OCI-LY1 (cell line): ENCODE measurements at regions not wholly inside any gene's neighbourhood (a gene's known extent, or its start where the extent isn't known, plus 50 kb on each side); places are given as distances from the start of the nearest gene placed in this dataset.

Experiments used
- CTCF ChIP-seq: fragments of 200-600 bp; sonication (generic), shearing (Covaris generic); IDR thresholded peaks from 2 replicates; pipeline ENCODE4 v1.5.1; 2017; ENCODE audit warnings: mild to moderate bottlenecking, antibody characterized with exemption, low read length, moderate library complexity, mixed read lengths
- EZH2 ChIP-seq: fragments of 200-600 bp; sonication (generic), shearing (Covaris generic); IDR thresholded peaks from 2 replicates; pipeline ENCODE4 v1.8.0; 2017; ENCODE audit warnings: borderline replicate concordance, mixed run types, mild to moderate bottlenecking, antibody characterized with exemption, low read length, moderate library complexity, mixed read lengths

GRCh38 chr9:82781921-82782392 is 281.0 kb downstream of the RASEF start:
- TF ChIP-seq CTCF, result no peak
- TF ChIP-seq EZH2, result no peak
